IPS-18a (cell line): ENCODE measurements at regions not wholly inside any gene's neighbourhood (a gene's known extent, or its start where the extent isn't known, plus 50 kb on each side); places are given as distances from the start of the nearest gene placed in this dataset.

Experiments used
- H3K27ac ChIP-seq: one replicate; pipeline ENCODE4 v1.5.1; 2013; ENCODE audit warnings: low read length
- H3K27me3 ChIP-seq: one replicate; pipeline ENCODE4 v1.6.1; 2013; ENCODE audit warnings: mild to moderate bottlenecking, low read length; ENCODE audit not compliant: control insufficient read depth, insufficient read depth
- H3K36me3 ChIP-seq: one replicate; pipeline ENCODE4 v1.6.1; 2013; ENCODE audit warnings: low read depth, low read length; ENCODE audit not compliant: control insufficient read depth
- H3K4me1 ChIP-seq: one replicate; pipeline ENCODE4 v1.6.1; 2013; ENCODE audit warnings: low read depth, low read length; ENCODE audit not compliant: control insufficient read depth
- H3K4me3 ChIP-seq: one replicate; pipeline ENCODE4 v1.5.1; 2013; ENCODE audit warnings: low read length
- H3K9ac ChIP-seq: one replicate; pipeline ENCODE4 v1.6.1; 2013; ENCODE audit warnings: mild to moderate bottlenecking, low read length, moderate library complexity
- H3K9me3 ChIP-seq: one replicate; pipeline ENCODE4 v1.6.1; 2013; ENCODE audit warnings: low read depth, low read length; ENCODE audit not compliant: control insufficient read depth

GRCh38 chr5:174314261-174314660 is 268.8 kb downstream of the NSG2 start:
- Histone ChIP-seq H3K27me3 (peaks cover 10% of the 10 kb centered on the region), H3K36me3 (no peaks in the 10 kb centered on the region), H3K4me1 (no peaks in the 10 kb centered on the region), H3K9ac (no peak overlapping the region), H3K27ac (no peak overlapping the region), H3K9me3 (no peaks in the 10 kb centered on the region), H3K4me3 (no peak overlapping the region)

GRCh38 chr5:174315471-174315870 is 270.0 kb downstream of the NSG2 start:
- H3K9me3 ChIP-seq: no peaks in the 10 kb centered on the region
- H3K27ac ChIP-seq: no peak overlapping the region
- no peak overlapping the region for H3K4me3 ChIP-seq
- peaks cover 10% of the 10 kb centered on the region for H3K27me3 ChIP-seq
- H3K9ac ChIP-seq: no peak overlapping the region
- H3K36me3 ChIP-seq: no peaks in the 10 kb centered on the region
- H3K4me1 ChIP-seq: no peaks in the 10 kb centered on the region

- H3K4me3 ChIP-seq: no peak overlapping the region
- H3K9ac ChIP-seq: no peak overlapping the region
- H3K27ac ChIP-seq: no peak overlapping the region
These were observed 270.4 kb downstream of the NSG2 start for GRCh38 chr5:174315871-174316270.

GRCh38 chr5:174316326-174316725 is 270.8 kb downstream of the NSG2 start:
- no peak overlapping the region for H3K9ac ChIP-seq
- H3K4me1 ChIP-seq: no peaks in the 10 kb centered on the region
- peaks cover 10% of the 10 kb centered on the region for H3K27me3 ChIP-seq
- H3K27ac ChIP-seq: no peak overlapping the region
- no peak overlapping the region for H3K4me3 ChIP-seq
- H3K9me3 ChIP-seq: no peaks in the 10 kb centered on the region
- no peaks in the 10 kb centered on the region for H3K36me3 ChIP-seq

More at GRCh38 chr5:174315871-174316270, 270.4 kb downstream of the NSG2 start:
- no peaks in the 10 kb centered on the region for H3K9me3 ChIP-seq
- H3K4me1 ChIP-seq: no peaks in the 10 kb centered on the region
- peaks cover 10% of the 10 kb centered on the region for H3K27me3 ChIP-seq
- no peaks in the 10 kb centered on the region for H3K36me3 ChIP-seq

- Histone ChIP-seq H3K27ac (no peak overlapping the region), H3K4me3 (no peak overlapping the region), H3K27me3 (peaks cover 10% of the 10 kb centered on the region), H3K36me3 (no peaks in the 10 kb centered on the region), H3K9ac (no peak overlapping the region), H3K9me3 (no peaks in the 10 kb centered on the region), H3K4me1 (no peaks in the 10 kb centered on the region)
These were observed 271.9 kb downstream of the NSG2 start for GRCh38 chr5:174317256-174317894.

- H3K9ac ChIP-seq: no peak overlapping the region
- H3K4me3 ChIP-seq: no peak overlapping the region
- H3K27me3 ChIP-seq: no peaks in the 10 kb centered on the region
- no peak overlapping the region for H3K27ac ChIP-seq
- no peaks in the 10 kb centered on the region for H3K36me3 ChIP-seq
- no peaks in the 10 kb centered on the region for H3K4me1 ChIP-seq
- H3K9me3 ChIP-seq: no peaks in the 10 kb centered on the region
These were observed 273.1 kb downstream of the NSG2 start for GRCh38 chr5:174318578-174318977.

- Histone ChIP-seq H3K4me3 (no peak overlapping the region), H3K9ac (no peak overlapping the region), H3K9me3 (no peaks in the 10 kb centered on the region), H3K27me3 (no peaks in the 10 kb centered on the region), H3K27ac (no peak overlapping the region), H3K4me1 (no peaks in the 10 kb centered on the region), H3K36me3 (no peaks in the 10 kb centered on the region)
These were observed 274.0 kb downstream of the NSG2 start for GRCh38 chr5:174319551-174319950.

- no peak overlapping the region for H3K27ac ChIP-seq
- no peak overlapping the region for H3K9ac ChIP-seq
- H3K9me3 ChIP-seq: no peaks in the 10 kb centered on the region
- no peaks in the 10 kb centered on the region for H3K36me3 ChIP-seq
- H3K27me3 ChIP-seq: no peaks in the 10 kb centered on the region
- H3K4me3 ChIP-seq: no peak overlapping the region
- no peaks in the 10 kb centered on the region for H3K4me1 ChIP-seq
These were observed 274.5 kb downstream of the NSG2 start for GRCh38 chr5:174320051-174320450.

- Histone ChIP-seq H3K4me3 (no peak overlapping the region), H3K4me1 (peaks cover 8% of the 10 kb centered on the region), H3K27ac (no peak overlapping the region), H3K9ac (no peak overlapping the region), H3K36me3 (no peaks in the 10 kb centered on the region), H3K9me3 (no peaks in the 10 kb centered on the region), H3K27me3 (no peaks in the 10 kb centered on the region)
These were observed 278.4 kb downstream of the NSG2 start for GRCh38 chr5:174323878-174324281.

GRCh38 chr5:174324680-174325079 is 279.2 kb downstream of the NSG2 start:
- no peaks in the 10 kb centered on the region for H3K27me3 ChIP-seq
- no peaks in the 10 kb centered on the region for H3K9me3 ChIP-seq
- H3K27ac ChIP-seq: no peak overlapping the region
- H3K4me3 ChIP-seq: no peak overlapping the region
- no peaks in the 10 kb centered on the region for H3K36me3 ChIP-seq
- peaks cover 10% of the 10 kb centered on the region for H3K4me1 ChIP-seq
- H3K9ac ChIP-seq: no peak overlapping the region

- Histone ChIP-seq H3K27me3 (no peaks in the 10 kb centered on the region), H3K9me3 (no peaks in the 10 kb centered on the region), H3K4me1 (peaks cover 10% of the 10 kb centered on the region), H3K9ac (no peak overlapping the region), H3K27ac (no peak overlapping the region), H3K36me3 (no peaks in the 10 kb centered on the region), H3K4me3 (no peak overlapping the region)
These were observed 279.9 kb downstream of the NSG2 start for GRCh38 chr5:174325431-174325830.

- no peak overlapping the region for H3K9ac ChIP-seq
- no peak overlapping the region for H3K27ac ChIP-seq
- no peaks in the 10 kb centered on the region for H3K9me3 ChIP-seq
- H3K4me1 ChIP-seq: peaks cover 10% of the 10 kb centered on the region
- no peak overlapping the region for H3K4me3 ChIP-seq
- H3K27me3 ChIP-seq: no peaks in the 10 kb centered on the region
- no peaks in the 10 kb centered on the region for H3K36me3 ChIP-seq
These were observed 280.5 kb downstream of the NSG2 start for GRCh38 chr5:174325961-174326360.
